ENCODE measurements at regions not wholly inside any gene's neighbourhood (a gene's known extent, or its start where the extent isn't known, plus 50 kb on each side); places are given as distances from the start of the nearest gene placed in this dataset.

DNA sequence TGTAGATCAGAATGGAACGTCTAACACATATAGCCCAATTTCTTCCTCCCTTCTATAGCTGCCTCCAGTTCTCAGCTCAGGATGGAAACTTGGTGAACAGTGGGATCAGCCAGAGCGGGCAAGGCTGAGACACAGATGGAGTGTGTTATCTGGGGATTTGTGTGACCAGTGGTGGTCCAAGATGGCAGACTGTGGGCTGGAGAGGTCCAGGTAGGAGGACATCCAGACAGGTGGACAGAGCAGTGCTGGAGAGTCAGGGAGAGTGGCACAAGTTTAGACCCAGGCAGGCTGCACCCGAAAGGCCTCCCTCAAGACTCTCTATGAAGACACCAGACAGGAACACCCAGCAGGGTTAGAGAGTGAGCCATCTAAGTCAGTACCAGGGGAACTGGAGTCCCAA is 116.1 kb upstream of the CPSF6 start:
- TF ChIP-seq CHD1 (IDR thresholded peaks at IDR 0.05; ENCODE audit: low read depth, low read length) (no peak), RAD21 (IDR thresholded peaks at IDR 0.05; ENCODE audit: insufficient read depth, low read depth, low read length) (no peak), NFYB (IDR thresholded peaks at IDR 0.05; ENCODE audit: insufficient read depth, low read depth, low read length) (no peak), ZNF274 (IDR thresholded peaks at IDR 0.05; ENCODE audit: insufficient read depth, insufficient read length) (no peak), EGR1 (IDR thresholded peaks at IDR 0.05; ENCODE audit: borderline replicate concordance in 1 of 2, low read depth in 2 of 2, low read length in 2 of 2) (no peak), BRCA1 (IDR thresholded peaks at IDR 0.05; ENCODE audit: low read depth, low read length) (no peak), SPI1 (IDR thresholded peaks at IDR 0.05; ENCODE audit: borderline replicate concordance, insufficient read depth, low read depth, low read length) (no peak)
- TF ChIP-seq, protein P1, sequence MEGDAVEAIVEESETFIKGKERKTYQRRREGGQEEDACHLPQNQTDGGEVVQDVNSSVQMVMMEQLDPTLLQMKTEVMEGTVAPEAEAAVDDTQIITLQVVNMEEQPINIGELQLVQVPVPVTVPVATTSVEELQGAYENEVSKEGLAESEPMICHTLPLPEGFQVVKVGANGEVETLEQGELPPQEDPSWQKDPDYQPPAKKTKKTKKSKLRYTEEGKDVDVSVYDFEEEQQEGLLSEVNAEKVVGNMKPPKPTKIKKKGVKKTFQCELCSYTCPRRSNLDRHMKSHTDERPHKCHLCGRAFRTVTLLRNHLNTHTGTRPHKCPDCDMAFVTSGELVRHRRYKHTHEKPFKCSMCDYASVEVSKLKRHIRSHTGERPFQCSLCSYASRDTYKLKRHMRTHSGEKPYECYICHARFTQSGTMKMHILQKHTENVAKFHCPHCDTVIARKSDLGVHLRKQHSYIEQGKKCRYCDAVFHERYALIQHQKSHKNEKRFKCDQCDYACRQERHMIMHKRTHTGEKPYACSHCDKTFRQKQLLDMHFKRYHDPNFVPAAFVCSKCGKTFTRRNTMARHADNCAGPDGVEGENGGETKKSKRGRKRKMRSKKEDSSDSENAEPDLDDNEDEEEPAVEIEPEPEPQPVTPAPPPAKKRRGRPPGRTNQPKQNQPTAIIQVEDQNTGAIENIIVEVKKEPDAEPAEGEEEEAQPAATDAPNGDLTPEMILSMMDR (IDR thresholded peaks at IDR 0.05 in 2 of 3, conservative IDR thresholded peaks at IDR 0.05 in 1 of 3; ENCODE audit: control insufficient read depth in 2 of 3, extremely low read depth in 1 of 3, insufficient read depth in 1 of 3, low read depth in 3 of 3, low read length in 3 of 3) = no peak
